Sigmoid colon (tissue), 6 donors: ENCODE measurements at regions not wholly inside any gene's neighbourhood (a gene's known extent, or its start where the extent isn't known, plus 50 kb on each side); places are given as distances from the start of the nearest gene placed in this dataset.

ENCODE experiments used
- DNase-seq: peaks from one replicate; pipeline ENCODE4 v3.0.0-alpha.2; 2019
- H3K27ac ChIP-seq, 4 donors: fragments of 200-600 bp; sonication (generic); one replicate each; pipeline ENCODE4 v1.5.1; 2016 to 2019; ENCODE audit warnings: mild to moderate bottlenecking in 1 of 4
- H3K27me3 ChIP-seq, 3 donors: fragments of 200-600 bp; sonication (generic); one replicate each; pipeline ENCODE4 v1.5.1; 2019; ENCODE audit warnings: mild to moderate bottlenecking in 1 of 3
- H3K36me3 ChIP-seq, 4 donors: fragments of 200-600 bp; sonication (generic); one replicate each; pipeline ENCODE4 v1.5.1; 2016 to 2019
- H3K4me1 ChIP-seq, 4 donors: fragments of 200-600 bp; sonication (generic); one replicate each; pipeline ENCODE4 v1.5.1; 2017 to 2019
- H3K4me3 ChIP-seq, 4 donors: fragments of 200-600 bp; sonication (generic); one replicate each; pipeline ENCODE4 v1.5.1; 2017 to 2019; ENCODE audit warnings: mild to moderate bottlenecking in 2 of 4, moderate library complexity in 1 of 4
- H3K9me3 ChIP-seq, 4 donors: fragments of 200-600 bp in 3 of 4; sonication (generic) in 3 of 4; one replicate each; pipeline versions ENCODE4 v1.5.1 to v1.6.1; 2013 to 2019
- CTCF ChIP-seq, 4 experiments: fragments of 450-650 bp in 3 of 4; fragments of 200-600 bp in 1 of 4; IDR thresholded peaks; one replicate each; pipeline ENCODE4 v1.5.1; 2016 to 2019; ENCODE audit warnings: antibody characterized with exemption in 4 of 4, mild to moderate bottlenecking in 3 of 4, moderate library complexity in 2 of 4
- EP300 ChIP-seq, 4 donors: sonication (generic); formaldehyde crosslinking; IDR thresholded peaks; one replicate each; pipeline ENCODE4 v1.6.1; 2017; ENCODE audit warnings: antibody characterized with exemption in 4 of 4
- POLR2A ChIP-seq, 2 donors: fragments of 450-650 bp; IDR thresholded peaks; one replicate each; pipeline ENCODE4 v1.6.1; 2016; ENCODE audit warnings: antibody characterized with exemption in 2 of 2, mild to moderate bottlenecking in 2 of 2, moderate library complexity in 2 of 2
- POLR2AphosphoS5 ChIP-seq, 4 donors: sonication (generic); formaldehyde crosslinking; IDR thresholded peaks; one replicate each; pipeline ENCODE4 v1.6.1; 2017; ENCODE audit warnings: antibody characterized with exemption in 4 of 4
- whole genome bisulfite sequencing, 2 donors: extraction: QIAGEN DNeasy Blood & Tissue Kit; methylation state at CpG; one replicate each; pipeline ENCODE4 v1.1.7; 2013; 5-methylcytosine and 5-hydroxymethylcytosine counted together
- intact Hi-C: fragments of 100-400 bp; cut with DNase I; formaldehyde crosslinking; loops from one replicate; pipeline ENCODE4 v1.15.1; 2023
- donor health status: healthy with polysubstance abuse.
- donor health status: healthy.

GRCh38 chr11:121761186-121761585, 308.4 kb upstream of the SORL1-AS1 start:
- intact Hi-C loops = no loop called here
- WGBS, 2 donors = 54 to 63% methylated on average over 2 of the region's 2 CpGs
- no peaks in the 10 kb centered on the region for H3K27me3 ChIP-seq
- peaks cover 0 to 11% (median 9%) of the 10 kb centered on the region in 4 donors for H3K4me1 ChIP-seq
- TF ChIP-seq POLR2A (IDR thresholded peaks at IDR 0.05) (no peak), POLR2AphosphoS5 (IDR thresholded peaks at IDR 0.05) (no peak), CTCF (IDR thresholded peaks at IDR 0.05) (no peak)
- H3K36me3 ChIP-seq = no peaks in the 10 kb centered on the region
- no peak for DNase-seq
- H3K4me3 ChIP-seq = no peak overlapping the region
- H3K9me3 ChIP-seq = no peaks in the 10 kb centered on the region
- H3K27ac ChIP-seq = no peak overlapping the region

GRCh38 chr11:121757480-121758125, 304.8 kb upstream of the SORL1-AS1 start:
- 71 to 76% methylated on average over 6 of the region's 6 CpGs for WGBS, 2 donors
- Histone ChIP-seq H3K27me3 (no peaks in the 10 kb centered on the region), H3K27ac (no peak overlapping the region), H3K4me3 (no peak overlapping the region), H3K4me1 (peaks cover 0 to 12% (median under 1%) of the 10 kb centered on the region in 4 donors), H3K36me3 (no peaks in the 10 kb centered on the region), H3K9me3 (no peaks in the 10 kb centered on the region)
- intact Hi-C loops = no loop called here
- DNase-seq = no peak
- TF ChIP-seq POLR2A (IDR thresholded peaks at IDR 0.05) (no peak), EP300 (IDR thresholded peaks at IDR 0.05) (no peak), CTCF (IDR thresholded peaks at IDR 0.05) (no peak), POLR2AphosphoS5 (IDR thresholded peaks at IDR 0.05) (no peak)

- TF ChIP-seq POLR2AphosphoS5 (IDR thresholded peaks at IDR 0.05) (no peak), EP300 (IDR thresholded peaks at IDR 0.05) (no peak), POLR2A (IDR thresholded peaks at IDR 0.05) (no peak), CTCF (IDR thresholded peaks at IDR 0.05) (no peak)
- Histone ChIP-seq H3K27me3 (no peaks in the 10 kb centered on the region), H3K4me3 (no peak overlapping the region), H3K36me3 (no peaks in the 10 kb centered on the region), H3K4me1 (peaks cover 0 to 8% (median 0%) of the 10 kb centered on the region in 4 donors), H3K9me3 (no peaks in the 10 kb centered on the region), H3K27ac (no peak overlapping the region)
- DNase-seq = no peak
- intact Hi-C loops = no loop called here
- 58 to 71% methylated on average over 3 of the region's 3 CpGs for WGBS, 2 donors
These were observed 303.1 kb upstream of the SORL1-AS1 start for GRCh38 chr11:121755906-121756305.

GRCh38 chr11:121755191-121755590, 302.4 kb upstream of the SORL1-AS1 start:
- Histone ChIP-seq H3K4me1 (peaks cover 0 to 8% (median 0%) of the 10 kb centered on the region in 4 donors), H3K27ac (peak overlapping the region in 1 of 4 donors; percentile 1), H3K27me3 (no peaks in the 10 kb centered on the region), H3K9me3 (no peaks in the 10 kb centered on the region), H3K4me3 (no peak overlapping the region), H3K36me3 (no peaks in the 10 kb centered on the region)
- TF ChIP-seq CTCF (IDR thresholded peaks at IDR 0.05) = no peak
- no peak for TF ChIP-seq POLR2AphosphoS5 (IDR thresholded peaks at IDR 0.05)
- TF ChIP-seq POLR2A (IDR thresholded peaks at IDR 0.05) = no peak
- no peak for TF ChIP-seq EP300 (IDR thresholded peaks at IDR 0.05)
- intact Hi-C loops = no loop called here
- DNase-seq = no peak
- 56 to 79% methylated on average over 2 of the region's 2 CpGs for WGBS, 2 donors

- intact Hi-C loops = no loop called here
- no peak overlapping the region for H3K4me3 ChIP-seq
- WGBS, 2 donors = 37 to 74% methylated on average over 2 of the region's 2 CpGs
- H3K27ac ChIP-seq = no peak overlapping the region
- no peaks in the 10 kb centered on the region for H3K9me3 ChIP-seq
- TF ChIP-seq POLR2AphosphoS5 (IDR thresholded peaks at IDR 0.05) (no peak), EP300 (IDR thresholded peaks at IDR 0.05) (no peak), POLR2A (IDR thresholded peaks at IDR 0.05) (no peak), CTCF (IDR thresholded peaks at IDR 0.05) (no peak)
- H3K36me3 ChIP-seq = no peaks in the 10 kb centered on the region
- no peaks in the 10 kb centered on the region for H3K27me3 ChIP-seq
- H3K4me1 ChIP-seq = peaks cover 0 to 8% (median 3%) of the 10 kb centered on the region in 4 donors
- peak; percentile 72 for DNase-seq
These were observed 301.8 kb upstream of the SORL1-AS1 start for GRCh38 chr11:121754598-121754997.
